IMR-90 (cell line): ENCODE measurements at regions not wholly inside any gene's neighbourhood (a gene's known extent, or its start where the extent isn't known, plus 50 kb on each side); places are given as distances from the start of the nearest gene placed in this dataset.

Experiments
- ATAC-seq: fragments of 200-7000 bp; cut with Tn5 transposase; 2 replicates; pipeline ENCODE4 v1.9.1; 2020; ENCODE audit warnings: low read depth, mild to moderate bottlenecking, moderate library complexity
- BruUV-seq: library from RNA; stranded (reverse); fragments of 400-500 nt; replicated peaks from 2 replicates; lab custom pipeline; 2021; lab: Mats Ljungman, UMichigan
- CTCF ChIA-PET: fragments of 300-600 bp; formaldehyde crosslinking; extraction: SDS; loops from one replicate; lab custom pipeline; 2021; ENCODE audit warnings: antibody characterized with exemption; lab: Yijun Ruan, JAX
- POLR2A ChIA-PET: fragments of 300-600 bp; sonication (Branson Sonifier 250); formaldehyde crosslinking; loops from one replicate; lab custom pipeline; 2022; ENCODE audit warnings: antibody characterized with exemption; ENCODE audit not compliant: unreplicated experiment; lab: Charles Lee
- DNase-seq: peaks from one replicate; pipeline ENCODE4 v3.0.0; 2013
- H2AFZ ChIP-seq: replicated peaks from 2 replicates; pipeline ENCODE3; 2013; ENCODE audit warnings: low read length, mild to moderate bottlenecking; ENCODE audit not compliant: poor library complexity
- H2AK5ac ChIP-seq: 2 replicates; pipeline ENCODE4 v1.6.1; 2013; ENCODE audit warnings: low read depth, low read length, inconsistent platforms
- H2AK9ac ChIP-seq: replicated peaks from 2 replicates; pipeline ENCODE3; 2013; ENCODE audit warnings: mild to moderate bottlenecking, low read depth, low read length, moderate library complexity; ENCODE audit not compliant: poor library complexity
- H2BK120ac ChIP-seq: 2 replicates; pipeline ENCODE4 v1.6.1; 2013; ENCODE audit warnings: low read depth, low read length, inconsistent platforms
- H2BK15ac ChIP-seq: 3 replicates; pipeline ENCODE4 v1.6.1; 2013; ENCODE audit warnings: low read depth, low read length, inconsistent platforms
- H2BK20ac ChIP-seq: 2 replicates; pipeline ENCODE4 v1.6.1; 2013; ENCODE audit warnings: low read depth, mild to moderate bottlenecking, inconsistent platforms, low read length, moderate library complexity
- H2BK5ac ChIP-seq: 2 replicates; pipeline ENCODE4 v1.6.1; 2013; ENCODE audit warnings: mild to moderate bottlenecking, low read depth, low read length, inconsistent platforms; ENCODE audit not compliant: poor library complexity, severe bottlenecking
- H3K14ac ChIP-seq: replicated peaks from 2 replicates; pipeline ENCODE4 v1.6.1; 2013; ENCODE audit warnings: low read depth, low read length, inconsistent platforms
- H3K18ac ChIP-seq: 2 replicates; pipeline ENCODE4 v1.6.1; 2013; ENCODE audit warnings: low read depth, low read length, control low read depth
- H3K23ac ChIP-seq: 2 replicates; pipeline ENCODE4 v1.6.1; 2013; ENCODE audit warnings: low read depth, low read length, inconsistent platforms
- H3K27ac ChIP-seq: 2 replicates; pipeline ENCODE4 v1.5.1; 2013; ENCODE audit warnings: mild to moderate bottlenecking, control low read depth, low read length; ENCODE audit not compliant: insufficient read depth
- H3K27me3 ChIP-seq: 2 replicates; pipeline ENCODE4 v1.6.1; 2013; ENCODE audit warnings: low read length; ENCODE audit not compliant: control insufficient read depth, insufficient read depth
- H3K36me3 ChIP-seq: 2 replicates; pipeline ENCODE4 v1.6.1; 2013; ENCODE audit warnings: low read length, mixed read lengths; ENCODE audit not compliant: control insufficient read depth, insufficient read depth
- H3K4ac ChIP-seq: 2 replicates; pipeline ENCODE4 v1.6.1; 2013; ENCODE audit warnings: low read depth, low read length, inconsistent platforms
- H3K4me1 ChIP-seq: 2 replicates; pipeline ENCODE4 v1.6.1; 2013; ENCODE audit warnings: low read length, mixed read lengths; ENCODE audit not compliant: control insufficient read depth, insufficient read depth
- H3K4me2 ChIP-seq: 2 replicates; pipeline ENCODE4 v1.6.1; 2013; ENCODE audit warnings: low read depth, mild to moderate bottlenecking, control low read depth, low read length, moderate library complexity
- H3K4me3 ChIP-seq: 2 replicates; pipeline ENCODE4 v1.5.1; 2013; ENCODE audit warnings: low read depth, mild to moderate bottlenecking, control low read depth, low read length, moderate library complexity; ENCODE audit not compliant: insufficient read depth
- H3K56ac ChIP-seq: 2 replicates; pipeline ENCODE4 v1.6.1; 2013; ENCODE audit warnings: low read length, inconsistent platforms; ENCODE audit not compliant: insufficient read depth; ENCODE audit errors: extremely low read depth
- H3K79me1 ChIP-seq, 2 experiments: 2 replicates each; pipeline ENCODE4 v1.6.1; 2013; ENCODE audit warnings: low read length in 2 of 2, inconsistent platforms in 1 of 2, low read depth in 1 of 2
- H3K9ac ChIP-seq: 2 replicates; pipeline ENCODE4 v1.6.1; 2013; ENCODE audit warnings: low read depth, low read length, control low read depth
- H3K9me1 ChIP-seq: 2 replicates; pipeline ENCODE4 v1.6.1; 2013; ENCODE audit warnings: low read length, inconsistent platforms; ENCODE audit not compliant: insufficient read depth
- H3K9me3 ChIP-seq: 2 replicates; pipeline ENCODE4 v1.6.1; 2013; ENCODE audit warnings: low read length; ENCODE audit not compliant: control insufficient read depth, insufficient read depth
- H4K20me1 ChIP-seq: 2 replicates; pipeline ENCODE4 v1.6.1; 2013; ENCODE audit warnings: low read length, inconsistent platforms; ENCODE audit not compliant: insufficient read depth
- H4K5ac ChIP-seq: 2 replicates; pipeline ENCODE4 v1.6.1; 2013; ENCODE audit warnings: mild to moderate bottlenecking, low read depth, low read length, control low read depth
- H4K8ac ChIP-seq, 2 experiments: 2 replicates each; pipeline ENCODE4 v1.6.1; 2013; ENCODE audit warnings: low read depth in 2 of 2, low read length in 2 of 2, control low read depth in 1 of 2, inconsistent platforms in 1 of 2
- H4K91ac ChIP-seq: 2 replicates; pipeline ENCODE4 v1.6.1; 2013; ENCODE audit warnings: low read depth, low read length, inconsistent platforms; ENCODE audit not compliant: insufficient read depth
- BHLHE40 ChIP-seq: fragments of 150-350 bp; IDR thresholded peaks from 2 replicates; pipeline ENCODE4 v1.6.1; 2016; ENCODE audit warnings: mild to moderate bottlenecking, low read depth, low read length
- CEBPB ChIP-seq: IDR thresholded peaks from 2 replicates; pipeline ENCODE4 v1.6.1; 2012; ENCODE audit warnings: low read depth, low read length, improper control_type of control experiment
- CHD1 ChIP-seq: IDR thresholded peaks from 2 replicates; pipeline ENCODE4 v1.6.1; 2012; ENCODE audit warnings: low read depth, low read length, improper control_type of control experiment
- CTCF ChIP-seq: conservative IDR thresholded peaks from 2 replicates; pipeline ENCODE4 v1.5.1; 2012; ENCODE audit warnings: mild to moderate bottlenecking, low read depth, low read length, improper control_type of control experiment
- ELK1 ChIP-seq: fragments of 150-350 bp; IDR thresholded peaks from 2 replicates; pipeline ENCODE4 v1.6.1; 2016; ENCODE audit warnings: low read depth, mild to moderate bottlenecking, low read length, moderate library complexity, borderline replicate concordance
- FOS ChIP-seq: fragments of 150-350 bp; IDR thresholded peaks from 2 replicates; pipeline ENCODE4 v1.6.1; 2016; ENCODE audit warnings: low read depth, low read length
- MAFK ChIP-seq: IDR thresholded peaks from 2 replicates; pipeline ENCODE4 v1.6.1; 2012; ENCODE audit warnings: low read depth, low read length, improper control_type of control experiment
- MAZ ChIP-seq: IDR thresholded peaks from 2 replicates; pipeline ENCODE4 v1.6.1; 2012; ENCODE audit warnings: low read depth, mild to moderate bottlenecking, low read length, improper control_type of control experiment, moderate library complexity, borderline replicate concordance
- MXI1 ChIP-seq: IDR thresholded peaks from 2 replicates; pipeline ENCODE4 v1.6.1; 2012; ENCODE audit warnings: low read depth, mild to moderate bottlenecking, low read length, moderate library complexity, borderline replicate concordance
- NFE2L2 ChIP-seq: fragments of 150-350 bp; IDR thresholded peaks from 2 replicates; pipeline ENCODE4 v1.6.1; 2016; ENCODE audit warnings: low read depth, mild to moderate bottlenecking, low read length
- POLR2A ChIP-seq: IDR thresholded peaks from 2 replicates; pipeline ENCODE4 v1.6.1; 2012; ENCODE audit warnings: mild to moderate bottlenecking, low read depth, low read length
- RAD21 ChIP-seq: IDR thresholded peaks from 2 replicates; pipeline ENCODE4 v1.6.1; 2012; ENCODE audit warnings: low read length, improper control_type of control experiment
- RCOR1 ChIP-seq: IDR thresholded peaks from 2 replicates; pipeline ENCODE4 v1.6.1; 2012; ENCODE audit warnings: mild to moderate bottlenecking, low read length, improper control_type of control experiment; ENCODE audit not compliant: insufficient replicate concordance
- RFX5 ChIP-seq: IDR thresholded peaks from 2 replicates; pipeline ENCODE4 v1.8.0; 2012; ENCODE audit warnings: low read depth, mild to moderate bottlenecking, low read length, moderate library complexity
- SMC3 ChIP-seq: fragments of 150-350 bp; IDR thresholded peaks from 2 replicates; pipeline ENCODE4 v1.6.1; 2016; ENCODE audit warnings: low read depth, mild to moderate bottlenecking, antibody characterized with exemption, low read length, moderate library complexity
- USF2 ChIP-seq: fragments of 150-350 bp; IDR thresholded peaks from 2 replicates; pipeline ENCODE4 v1.6.1; 2017; ENCODE audit warnings: mild to moderate bottlenecking, antibody characterized with exemption, low read length, low read depth
- WGBS, 2 experiments: methylation state at CpG; one replicate each; pipeline versions ENCODE4 v1.1.5 to v1.1.7; 2013; ENCODE audit warnings: missing lambda C conversion rate in 2 of 2; ENCODE audit not compliant: insufficient read length in 1 of 2; ENCODE audit errors: extremely low coverage in 2 of 2; 5-methylcytosine and 5-hydroxymethylcytosine counted together
- dilution Hi-C: fragments of 300-500 bp; cut with HindIII; formaldehyde crosslinking; loops from one replicate; pipeline ENCODE4 v1.14.3; 2018; ENCODE audit warnings: low sequenced_read_pairs; ENCODE audit not compliant: unreplicated experiment
- in situ Hi-C: fragments of 300-500 bp; cut with MboI; formaldehyde crosslinking; loops from 3 replicates; pipeline ENCODE4 v1.14.3; 2019; ENCODE audit warnings: low sequenced_read_pairs, inconsistent platforms, mixed read lengths
- intact Hi-C: fragments of 100-400 bp; cut with micrococcal nuclease; formaldehyde crosslinking; loops from 2 replicates; pipeline ENCODE4 v1.10.0; 2022

- dilution Hi-C loops = no loop called here
- no TSS peak for BruUV-seq
- ChIA-PET POLR2A (no interaction called here), CTCF (no interaction called here)
- no peak overlapping the region for H2BK5ac ChIP-seq
- H4K20me1 ChIP-seq = no peaks in the 10 kb centered on the region
- no peak overlapping the region for H3K27ac ChIP-seq
- no peak overlapping the region for H3K4me2 ChIP-seq
- H3K23ac ChIP-seq = no peak overlapping the region
- H4K5ac ChIP-seq = no peak overlapping the region
- H3K9ac ChIP-seq = no peak overlapping the region
- H4K91ac ChIP-seq = no peak overlapping the region
- H4K8ac ChIP-seq = no peak overlapping the region
- DNase-seq = no peak
- ATAC-seq = no peak
- H3K4me3 ChIP-seq = no peak overlapping the region
- no peaks in the 10 kb centered on the region for H3K36me3 ChIP-seq
- H2BK20ac ChIP-seq = no peak overlapping the region
- H3K79me1 ChIP-seq = no peaks in the 10 kb centered on the region
- H3K27me3 ChIP-seq = no peaks in the 10 kb centered on the region
- no peak overlapping the region for H2AFZ ChIP-seq
- H3K9me3 ChIP-seq = peaks cover under 1% of the 10 kb centered on the region; the same call in 1 of the 2 replicates
- H2AK5ac ChIP-seq = no peak overlapping the region
- H2BK120ac ChIP-seq = peak overlapping the region; percentile 6; the same call in 1 of the 2 replicates
- H3K4ac ChIP-seq = no peak overlapping the region
- no peak overlapping the region for H3K56ac ChIP-seq
- H3K14ac ChIP-seq = no peak overlapping the region
- no peaks in the 10 kb centered on the region for H3K9me1 ChIP-seq
- no peak overlapping the region for H2BK15ac ChIP-seq
- no peaks in the 10 kb centered on the region for H3K4me1 ChIP-seq
- 100% methylated on average over 1 of the region's 4 CpGs; no CpG with 5 or more reads in 1 of the 2 experiments for WGBS, 2 experiments
- H3K18ac ChIP-seq = no peak overlapping the region
- H2AK9ac ChIP-seq = no peak overlapping the region
- no peak for TF ChIP-seq MXI1
- no peak for TF ChIP-seq CHD1
- no peak for TF ChIP-seq POLR2A
- TF ChIP-seq SMC3 = no peak
- no peak for TF ChIP-seq USF2
- no peak for TF ChIP-seq CEBPB
- TF ChIP-seq NFE2L2 = no peak
- no peak for TF ChIP-seq RAD21
- TF ChIP-seq BHLHE40 = no peak
- TF ChIP-seq ELK1 = no peak
- TF ChIP-seq RCOR1 = no peak
- TF ChIP-seq MAZ = no peak
- TF ChIP-seq FOS = no peak
- no peak for TF ChIP-seq RFX5
- TF ChIP-seq CTCF = no peak
- no peak for TF ChIP-seq MAFK
- intact Hi-C loops = loop anchor here (5.0 kb wide), 4 partner anchors 106 to 571 kb away; no protein-coding TSS in a partner anchor
- in situ Hi-C loops = loop anchor here (25.0 kb wide), 2 partner anchors 229 to 696 kb away; no protein-coding TSS in a partner anchor
These were observed 257.8 kb upstream of the TARS1 start for GRCh38 chr5:33182986-33183385.
